ENCODE measurements at regions not wholly inside any gene's neighbourhood (a gene's known extent, or its start where the extent isn't known, plus 50 kb on each side); places are given as distances from the start of the nearest gene placed in this dataset.

DNA sequence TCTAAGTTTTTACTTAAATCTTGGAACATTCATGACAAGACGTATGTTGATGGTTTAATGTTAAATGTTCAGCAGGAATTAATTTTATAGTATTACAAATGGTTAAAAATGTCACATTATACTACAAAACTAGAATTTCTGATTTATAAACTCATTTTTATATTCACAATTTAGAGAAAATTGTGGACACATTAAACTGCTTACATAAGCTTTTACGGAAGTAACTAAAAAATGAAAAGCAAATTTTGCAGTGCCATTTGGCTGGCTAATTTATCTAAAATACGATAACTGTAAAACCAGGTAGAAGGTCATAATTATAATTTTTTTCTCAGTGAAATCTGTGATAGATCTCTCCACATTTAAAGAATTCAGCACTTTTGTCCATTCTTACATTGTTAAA, 190.2 kb upstream of the GPC6 start:
- TF ChIP-seq, protein P1, sequence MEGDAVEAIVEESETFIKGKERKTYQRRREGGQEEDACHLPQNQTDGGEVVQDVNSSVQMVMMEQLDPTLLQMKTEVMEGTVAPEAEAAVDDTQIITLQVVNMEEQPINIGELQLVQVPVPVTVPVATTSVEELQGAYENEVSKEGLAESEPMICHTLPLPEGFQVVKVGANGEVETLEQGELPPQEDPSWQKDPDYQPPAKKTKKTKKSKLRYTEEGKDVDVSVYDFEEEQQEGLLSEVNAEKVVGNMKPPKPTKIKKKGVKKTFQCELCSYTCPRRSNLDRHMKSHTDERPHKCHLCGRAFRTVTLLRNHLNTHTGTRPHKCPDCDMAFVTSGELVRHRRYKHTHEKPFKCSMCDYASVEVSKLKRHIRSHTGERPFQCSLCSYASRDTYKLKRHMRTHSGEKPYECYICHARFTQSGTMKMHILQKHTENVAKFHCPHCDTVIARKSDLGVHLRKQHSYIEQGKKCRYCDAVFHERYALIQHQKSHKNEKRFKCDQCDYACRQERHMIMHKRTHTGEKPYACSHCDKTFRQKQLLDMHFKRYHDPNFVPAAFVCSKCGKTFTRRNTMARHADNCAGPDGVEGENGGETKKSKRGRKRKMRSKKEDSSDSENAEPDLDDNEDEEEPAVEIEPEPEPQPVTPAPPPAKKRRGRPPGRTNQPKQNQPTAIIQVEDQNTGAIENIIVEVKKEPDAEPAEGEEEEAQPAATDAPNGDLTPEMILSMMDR (conservative IDR thresholded peaks at IDR 0.05; ENCODE audit: low read depth, low read length), result no peak
- no peak for TF ChIP-seq CEBPB (IDR thresholded peaks at IDR 0.05; ENCODE audit: low read depth, low read length)
- TF ChIP-seq RCOR1 (IDR thresholded peaks at IDR 0.05; ENCODE audit: insufficient replicate concordance, low read length), result no peak
- TF ChIP-seq POLR2A (IDR thresholded peaks at IDR 0.05; ENCODE audit: low read depth, low read length), result no peak
